ENCODE measurements at regions not wholly inside any gene's neighbourhood (a gene's known extent, or its start where the extent isn't known, plus 50 kb on each side); places are given as distances from the start of the nearest gene placed in this dataset.

DNA sequence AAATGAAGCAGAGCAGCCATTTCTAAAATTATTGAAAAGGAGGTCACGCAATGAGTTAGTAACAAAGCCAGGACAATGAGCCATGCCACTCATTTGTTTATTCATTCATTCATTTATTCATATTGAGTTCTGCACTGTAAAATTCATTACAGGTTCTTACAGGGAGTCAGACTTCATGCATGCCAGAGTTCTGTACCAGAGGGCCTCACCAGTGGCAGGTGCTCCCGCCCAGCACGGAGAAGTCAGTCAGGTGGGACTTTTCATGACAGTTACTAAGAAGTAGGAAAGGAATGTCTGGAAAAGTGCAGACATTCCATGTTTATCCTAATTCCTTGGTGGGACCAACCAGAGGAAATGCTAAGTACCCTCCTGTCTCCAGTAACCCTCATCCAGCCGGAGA, 217.5 kb upstream of the BLID start:
- TF ChIP-seq, protein P1, sequence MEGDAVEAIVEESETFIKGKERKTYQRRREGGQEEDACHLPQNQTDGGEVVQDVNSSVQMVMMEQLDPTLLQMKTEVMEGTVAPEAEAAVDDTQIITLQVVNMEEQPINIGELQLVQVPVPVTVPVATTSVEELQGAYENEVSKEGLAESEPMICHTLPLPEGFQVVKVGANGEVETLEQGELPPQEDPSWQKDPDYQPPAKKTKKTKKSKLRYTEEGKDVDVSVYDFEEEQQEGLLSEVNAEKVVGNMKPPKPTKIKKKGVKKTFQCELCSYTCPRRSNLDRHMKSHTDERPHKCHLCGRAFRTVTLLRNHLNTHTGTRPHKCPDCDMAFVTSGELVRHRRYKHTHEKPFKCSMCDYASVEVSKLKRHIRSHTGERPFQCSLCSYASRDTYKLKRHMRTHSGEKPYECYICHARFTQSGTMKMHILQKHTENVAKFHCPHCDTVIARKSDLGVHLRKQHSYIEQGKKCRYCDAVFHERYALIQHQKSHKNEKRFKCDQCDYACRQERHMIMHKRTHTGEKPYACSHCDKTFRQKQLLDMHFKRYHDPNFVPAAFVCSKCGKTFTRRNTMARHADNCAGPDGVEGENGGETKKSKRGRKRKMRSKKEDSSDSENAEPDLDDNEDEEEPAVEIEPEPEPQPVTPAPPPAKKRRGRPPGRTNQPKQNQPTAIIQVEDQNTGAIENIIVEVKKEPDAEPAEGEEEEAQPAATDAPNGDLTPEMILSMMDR (IDR thresholded peaks at IDR 0.05), result no peak
- TF ChIP-seq POLR2A (IDR thresholded peaks at IDR 0.05), result no peak
- DNase-seq (ENCODE audit: low spot score in 2 of 2), result no peak
- H3K4me3 ChIP-seq (ENCODE audit: low read depth, poor library complexity, severe bottlenecking), result no peak overlapping the region
- 89 to 92% methylated on average over 4 of the region's 4 CpGs for WGBS, 2 donors
- intact Hi-C loops (cut with DNase I; ENCODE audit: low total_unique reads), result no loop called here

DNA sequence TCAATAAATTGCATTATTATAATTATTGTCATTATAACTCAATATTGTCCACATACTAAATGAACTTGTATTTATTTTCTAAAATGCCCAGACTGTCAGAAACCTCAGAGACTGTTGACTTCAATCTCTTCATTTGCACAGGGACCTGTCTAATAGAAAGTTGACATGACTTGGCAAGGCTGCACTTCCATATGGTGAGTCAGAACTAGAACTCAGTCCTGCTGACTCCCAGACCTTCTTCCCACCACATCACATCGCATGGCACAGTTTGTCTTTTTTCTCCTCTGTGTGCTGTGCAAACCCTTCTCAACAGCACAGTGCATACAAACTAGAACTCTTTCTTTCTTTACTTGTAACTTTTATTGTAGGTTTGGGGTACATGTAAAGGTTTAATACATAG, 215.1 kb upstream of the BLID start:
- H3K4me3 ChIP-seq (ENCODE audit: low read depth, poor library complexity, severe bottlenecking), result no peak overlapping the region
- intact Hi-C loops (cut with DNase I; ENCODE audit: low total_unique reads), result no loop called here
- no peak for TF ChIP-seq POLR2A (IDR thresholded peaks at IDR 0.05)
- TF ChIP-seq, protein P1 (IDR thresholded peaks at IDR 0.05), result no peak
- WGBS, 2 donors, result 83 to 92% methylated on average over 1 of the region's 1 CpG
- no peak for DNase-seq (ENCODE audit: low spot score in 2 of 2)

DNA sequence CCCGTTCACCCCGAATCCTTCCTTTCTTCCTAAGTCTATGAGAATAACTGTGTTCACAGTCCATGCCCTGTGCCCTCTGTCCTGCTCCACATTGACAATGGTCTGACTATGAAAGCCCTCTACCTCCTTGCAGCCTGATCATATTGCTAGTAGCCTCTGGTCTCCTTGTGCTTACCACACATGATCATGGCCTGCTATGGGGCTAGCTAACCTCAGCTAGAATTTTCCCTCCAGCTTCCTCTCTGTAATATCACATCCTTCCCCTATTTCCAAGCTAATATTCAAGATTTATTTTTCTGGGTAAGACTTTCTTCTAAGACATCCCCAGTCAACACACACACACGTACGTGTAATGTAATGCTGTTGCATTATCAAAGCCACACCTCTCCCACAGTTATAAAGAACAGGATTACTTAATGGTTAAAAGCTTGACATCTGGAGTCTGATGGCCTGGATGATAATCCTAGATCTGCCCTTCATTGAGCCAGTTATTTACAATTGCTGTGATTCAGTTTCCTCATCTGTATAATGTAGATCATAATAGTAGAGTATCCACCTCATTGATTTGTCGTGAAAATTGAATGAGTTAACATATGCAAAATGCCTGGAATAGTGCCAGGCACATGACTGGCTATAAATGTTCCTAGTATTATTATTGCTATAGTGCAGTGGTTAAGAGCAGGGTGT, 214.4 kb upstream of the BLID start:
- intact Hi-C loops (cut with DNase I; ENCODE audit: low total_unique reads), result no loop called here
- 79 to 80% methylated on average over 5 of the region's 5 CpGs for WGBS, 2 donors
- no peak overlapping the region for H3K4me3 ChIP-seq (ENCODE audit: low read depth, poor library complexity, severe bottlenecking)
- TF ChIP-seq, protein P1 (IDR thresholded peaks at IDR 0.05), result no peak
- DNase-seq (ENCODE audit: low spot score in 2 of 2), result no peak

DNA sequence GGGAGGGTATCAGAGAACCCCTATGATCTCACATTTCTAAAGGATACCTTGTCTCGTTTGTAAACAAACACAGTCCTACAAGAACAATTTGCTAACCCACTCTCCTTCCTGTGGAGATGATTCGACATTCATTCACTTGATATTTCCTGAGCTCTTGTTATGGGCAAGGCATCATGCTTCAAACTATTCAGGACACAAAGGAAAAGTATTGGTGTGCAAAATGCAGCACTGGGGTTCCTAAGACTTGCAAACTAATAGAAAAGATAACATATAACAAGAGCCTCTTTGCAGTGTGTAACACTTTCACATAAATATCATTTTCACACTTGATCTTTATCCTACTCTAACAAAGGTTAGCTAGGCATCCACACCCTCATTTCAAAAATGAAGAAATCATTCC, 211.5 kb upstream of the BLID start:
- no peak for DNase-seq (ENCODE audit: low spot score in 2 of 2)
- no peak overlapping the region for H3K4me3 ChIP-seq (ENCODE audit: low read depth, poor library complexity, severe bottlenecking)
- WGBS, 2 donors, result 54 to 80% methylated on average over 2 of the region's 2 CpGs
- no peak for TF ChIP-seq POLR2A (IDR thresholded peaks at IDR 0.05)
- TF ChIP-seq, protein P1 (IDR thresholded peaks at IDR 0.05), result no peak
- intact Hi-C loops (cut with DNase I; ENCODE audit: low total_unique reads), result no loop called here

DNA sequence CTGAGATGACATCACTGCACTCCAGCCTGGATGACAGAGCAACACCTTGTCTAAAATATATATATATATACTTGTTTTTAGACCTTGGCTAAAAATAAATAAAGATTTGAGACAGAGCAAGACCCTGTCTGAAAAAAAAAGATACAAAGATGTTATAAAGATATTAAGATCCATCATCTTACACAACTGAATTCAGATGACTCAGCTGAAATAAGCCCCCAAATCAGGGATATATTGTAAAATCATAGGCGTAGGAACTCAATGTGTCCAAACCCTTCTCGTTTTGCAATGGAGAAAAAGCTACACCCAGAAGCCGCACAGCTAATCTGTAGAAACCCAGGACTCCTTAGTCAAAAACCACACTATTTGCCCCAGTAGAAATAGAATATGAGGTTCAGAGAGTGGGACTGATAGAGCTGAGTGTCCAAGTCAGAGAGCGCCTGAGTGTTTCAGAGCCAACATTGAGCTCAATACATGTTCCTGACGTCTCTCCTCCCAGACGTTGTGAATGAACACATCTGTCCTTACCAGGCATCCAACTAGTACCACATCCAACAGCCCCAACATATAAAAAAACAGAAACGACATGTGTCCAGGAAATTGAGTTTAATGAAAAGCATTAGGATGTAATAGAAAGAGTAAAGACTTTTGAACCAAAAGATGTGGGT, 207.9 kb upstream of the BLID start:
- TF ChIP-seq, protein P1 (IDR thresholded peaks at IDR 0.05), result no peak
- no peak for TF ChIP-seq POLR2A (IDR thresholded peaks at IDR 0.05)
- WGBS, 2 donors, result 56 to 69% methylated on average over 7 of the region's 7 CpGs
- intact Hi-C loops (cut with DNase I; ENCODE audit: low total_unique reads), result no loop called here
- no peak overlapping the region for H3K4me3 ChIP-seq (ENCODE audit: low read depth, poor library complexity, severe bottlenecking)
- DNase-seq (ENCODE audit: low spot score in 2 of 2), result no peak
